Tibial artery (tissue), 4 donors: ENCODE measurements at regions not wholly inside any gene's neighbourhood (a gene's known extent, or its start where the extent isn't known, plus 50 kb on each side); places are given as distances from the start of the nearest gene placed in this dataset.
"Not testable (repeated sequence)": the region's sequence is repeated elsewhere in the genome, so short reads cannot be mapped to it uniquely, and the experiment has no call there.

ENCODE experiments used
- DNase-seq, 2 donors: peaks; one replicate each; pipeline ENCODE4 v3.0.0-alpha.2; 2019
- H3K27ac ChIP-seq, 2 donors: fragments of 200-600 bp; sonication (generic) in 1 of 2; 1 replicate in 1 of 2; 2 replicates in 1 of 2; pipeline ENCODE4 v1.5.1; 2018 to 2019; ENCODE audit warnings: mild to moderate bottlenecking in 1 of 2
- H3K27me3 ChIP-seq, 2 donors: fragments of 200-600 bp; sonication (generic) in 1 of 2; one replicate each; pipeline versions ENCODE4 v1.5.1 to v1.6.0; 2016 to 2019
- H3K36me3 ChIP-seq, 3 donors: fragments of 200-600 bp; sonication (generic) in 2 of 3; one replicate each; pipeline ENCODE4 v1.5.1; 2016 to 2019; ENCODE audit warnings: mild to moderate bottlenecking in 2 of 3
- H3K4me1 ChIP-seq, 4 donors: fragments of 200-600 bp; sonication (generic) in 2 of 4; 1 replicate in 3 of 4; 2 replicates in 1 of 4; pipeline ENCODE4 v1.5.1; 2016 to 2019
- H3K4me3 ChIP-seq, 2 donors: fragments of 200-600 bp; sonication (generic) in 1 of 2; 1 replicate in 1 of 2; 2 replicates in 1 of 2; pipeline ENCODE4 v1.5.1; 2018 to 2019; ENCODE audit warnings: mild to moderate bottlenecking in 2 of 2
- H3K9me3 ChIP-seq, 3 donors: fragments of 200-600 bp; sonication (generic) in 1 of 3; one replicate each; pipeline ENCODE4 v1.5.1; 2016 to 2019
- intact Hi-C: fragments of 100-400 bp; cut with DNase I; formaldehyde crosslinking; loops from one replicate; pipeline ENCODE4 v1.15.0; 2023; ENCODE audit warnings: low total_unique reads
- TF ChIP-seq, protein P1 (sequence below), 2 experiments: fragments of 200-600 bp in 1 of 2; fragments of 450-650 bp in 1 of 2; IDR thresholded peaks; one replicate each; pipeline ENCODE4 v1.5.1; 2017 to 2019; ENCODE audit warnings: antibody characterized with exemption in 2 of 2, mild to moderate bottlenecking in 1 of 2, moderate library complexity in 1 of 2

DNA sequence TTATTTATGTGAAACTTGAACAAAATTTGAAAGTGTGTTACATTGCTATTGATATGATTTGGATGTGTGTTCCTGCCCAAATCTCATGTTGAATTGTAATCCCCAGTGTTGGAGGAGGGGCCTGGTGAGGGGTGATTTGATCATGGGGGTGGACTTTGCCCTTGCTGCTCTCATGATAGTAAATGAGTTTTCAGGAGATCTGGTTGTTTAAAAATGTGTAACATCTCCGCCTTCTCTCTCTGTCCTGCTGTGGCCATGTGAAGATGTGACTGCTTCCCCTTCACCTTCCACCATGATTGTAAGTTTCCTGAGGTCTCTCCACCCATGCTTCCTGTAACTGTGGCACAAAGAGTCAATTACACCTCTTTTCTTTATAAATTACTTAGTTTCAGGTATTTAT is 1731.0 kb downstream of the SLITRK5 start:
- H3K27me3 ChIP-seq = no peaks in the 10 kb centered on the region
- no peaks in the 10 kb centered on the region for H3K9me3 ChIP-seq
- intact Hi-C loops = no loop called here
- no peak overlapping the region for H3K27ac ChIP-seq
- H3K36me3 ChIP-seq = no peaks in the 10 kb centered on the region
- no peak overlapping the region for H3K4me3 ChIP-seq
- DNase-seq = no peak
- TF ChIP-seq, protein P1, sequence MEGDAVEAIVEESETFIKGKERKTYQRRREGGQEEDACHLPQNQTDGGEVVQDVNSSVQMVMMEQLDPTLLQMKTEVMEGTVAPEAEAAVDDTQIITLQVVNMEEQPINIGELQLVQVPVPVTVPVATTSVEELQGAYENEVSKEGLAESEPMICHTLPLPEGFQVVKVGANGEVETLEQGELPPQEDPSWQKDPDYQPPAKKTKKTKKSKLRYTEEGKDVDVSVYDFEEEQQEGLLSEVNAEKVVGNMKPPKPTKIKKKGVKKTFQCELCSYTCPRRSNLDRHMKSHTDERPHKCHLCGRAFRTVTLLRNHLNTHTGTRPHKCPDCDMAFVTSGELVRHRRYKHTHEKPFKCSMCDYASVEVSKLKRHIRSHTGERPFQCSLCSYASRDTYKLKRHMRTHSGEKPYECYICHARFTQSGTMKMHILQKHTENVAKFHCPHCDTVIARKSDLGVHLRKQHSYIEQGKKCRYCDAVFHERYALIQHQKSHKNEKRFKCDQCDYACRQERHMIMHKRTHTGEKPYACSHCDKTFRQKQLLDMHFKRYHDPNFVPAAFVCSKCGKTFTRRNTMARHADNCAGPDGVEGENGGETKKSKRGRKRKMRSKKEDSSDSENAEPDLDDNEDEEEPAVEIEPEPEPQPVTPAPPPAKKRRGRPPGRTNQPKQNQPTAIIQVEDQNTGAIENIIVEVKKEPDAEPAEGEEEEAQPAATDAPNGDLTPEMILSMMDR (IDR thresholded peaks at IDR 0.05) = no peak
- no peaks in the 10 kb centered on the region for H3K4me1 ChIP-seq

DNA sequence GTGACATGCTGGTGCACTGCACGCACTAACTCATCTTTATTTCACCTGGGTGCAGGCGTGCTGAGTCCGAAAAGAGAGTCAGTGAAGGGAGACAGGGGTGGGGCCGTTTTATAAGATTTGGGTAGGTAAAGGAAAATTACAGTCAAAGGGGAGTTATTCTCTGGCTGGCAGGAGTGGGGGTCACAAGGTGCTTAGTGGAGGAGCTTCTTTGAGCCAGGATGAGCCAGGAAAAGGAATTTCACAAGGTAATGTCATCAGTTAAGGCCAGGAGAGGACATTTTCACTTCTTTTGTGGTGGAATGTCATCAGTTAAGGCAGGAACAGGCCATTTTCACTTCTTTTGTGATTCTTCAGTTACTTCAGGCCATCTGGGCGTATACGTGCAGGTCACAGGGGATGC is 1734.9 kb downstream of the SLITRK5 start:
- H3K4me1 ChIP-seq, H3K4me3 ChIP-seq, H3K36me3 ChIP-seq, H3K27ac ChIP-seq, DNase-seq, intact Hi-C loops, H3K9me3 ChIP-seq, H3K27me3 ChIP-seq: not testable (repeated sequence)

DNA sequence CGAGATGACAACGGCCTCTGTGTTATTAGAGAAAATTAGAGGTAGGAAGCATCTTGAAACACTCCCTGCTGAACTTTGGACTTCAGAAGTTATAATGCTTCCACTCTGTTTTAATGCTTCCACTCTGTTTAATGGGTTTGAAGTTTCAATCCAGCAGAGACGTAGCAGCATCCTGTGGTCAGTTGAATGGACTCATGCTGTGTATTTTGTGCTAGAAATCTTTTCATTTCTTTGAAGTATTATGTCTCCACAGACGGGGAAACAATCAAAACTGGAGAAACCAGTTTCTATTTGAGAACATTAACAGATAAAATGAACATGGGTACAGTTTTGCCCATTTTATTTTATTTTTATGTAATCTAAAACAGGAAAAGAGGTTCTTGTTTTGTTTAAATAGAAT is 1736.2 kb downstream of the SLITRK5 start:
- intact Hi-C loops = no loop called here
- Histone ChIP-seq H3K4me3 (no peak overlapping the region), H3K27ac (no peak overlapping the region), H3K36me3 (no peaks in the 10 kb centered on the region), H3K4me1 (no peaks in the 10 kb centered on the region), H3K27me3 (no peaks in the 10 kb centered on the region), H3K9me3 (no peaks in the 10 kb centered on the region)
- no peak for DNase-seq
- TF ChIP-seq, protein P1 (IDR thresholded peaks at IDR 0.05) = no peak

- intact Hi-C loops = no loop called here
- TF ChIP-seq, protein P1 (IDR thresholded peaks at IDR 0.05) = no peak
- no peaks in the 10 kb centered on the region for H3K4me1 ChIP-seq
- no peak overlapping the region for H3K27ac ChIP-seq
- H3K27me3 ChIP-seq = no peaks in the 10 kb centered on the region
- H3K36me3 ChIP-seq = no peaks in the 10 kb centered on the region
- H3K4me3 ChIP-seq = no peak overlapping the region
- H3K9me3 ChIP-seq = no peaks in the 10 kb centered on the region
- DNase-seq = no peak
Measured at GRCh38 chr13:89432997-89433396, 1761.8 kb downstream of the SLITRK5 start.

- DNase-seq, H3K4me3 ChIP-seq, H3K27me3 ChIP-seq, H3K36me3 ChIP-seq, H3K4me1 ChIP-seq, H3K9me3 ChIP-seq, intact Hi-C loops, H3K27ac ChIP-seq: not testable (repeated sequence)
Measured at GRCh38 chr13:89434624-89435023, 1763.5 kb downstream of the SLITRK5 start.

DNA sequence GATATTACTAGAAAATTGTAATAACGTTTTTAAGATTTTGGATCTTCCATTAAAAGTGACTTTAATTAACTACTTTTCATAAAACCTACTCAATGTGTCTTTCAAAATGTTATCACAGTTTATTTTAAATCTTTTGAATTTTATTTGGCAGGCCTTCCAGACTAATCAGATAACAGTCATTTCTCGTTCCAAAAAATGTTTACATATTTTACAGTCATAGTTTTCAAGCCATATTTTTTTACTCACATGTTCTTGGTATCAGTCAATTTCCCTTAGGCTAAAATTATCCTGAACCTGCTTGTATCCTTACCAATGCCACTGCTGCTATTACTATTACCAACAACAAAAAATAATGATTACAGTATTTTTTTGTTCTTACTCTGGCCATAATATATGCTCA is 1783.5 kb downstream of the SLITRK5 start:
- TF ChIP-seq, protein P1 (IDR thresholded peaks at IDR 0.05) = no peak

DNA sequence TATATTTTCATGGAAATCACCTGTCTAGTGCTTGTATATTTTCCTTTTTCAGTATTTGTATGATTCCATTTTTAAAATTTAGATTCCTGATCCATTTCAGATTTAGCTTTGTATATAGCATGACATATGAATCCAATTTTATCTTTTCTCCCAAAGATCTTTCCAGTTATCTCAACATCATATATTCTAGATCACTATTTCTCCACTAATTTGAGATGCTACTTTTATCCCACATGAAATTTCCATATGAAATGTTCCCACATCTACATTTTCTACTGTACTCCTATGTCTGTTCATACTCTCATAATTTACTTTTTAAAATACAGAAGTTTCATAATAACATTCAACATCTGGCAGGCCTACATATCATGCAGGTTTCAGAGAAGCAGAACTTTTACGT is 1784.1 kb downstream of the SLITRK5 start:
- DNase-seq = no peak
- no peaks in the 10 kb centered on the region for H3K4me1 ChIP-seq
- no peaks in the 10 kb centered on the region for H3K36me3 ChIP-seq
- H3K27ac ChIP-seq = no peak overlapping the region
- no peak overlapping the region for H3K4me3 ChIP-seq
- H3K9me3 ChIP-seq = no peaks in the 10 kb centered on the region
- TF ChIP-seq, protein P1 (IDR thresholded peaks at IDR 0.05) = no peak
- intact Hi-C loops = no loop called here
- no peaks in the 10 kb centered on the region for H3K27me3 ChIP-seq

More for the DNA sequence above, 1783.5 kb downstream of the SLITRK5 start:
- no peaks in the 10 kb centered on the region for H3K27me3 ChIP-seq
- H3K4me1 ChIP-seq = no peaks in the 10 kb centered on the region
- intact Hi-C loops = no loop called here
- H3K9me3 ChIP-seq = no peaks in the 10 kb centered on the region
- H3K36me3 ChIP-seq = no peaks in the 10 kb centered on the region
- DNase-seq = no peak
- no peak overlapping the region for H3K4me3 ChIP-seq
- H3K27ac ChIP-seq = no peak overlapping the region
